Neutrophil (primary cell): ENCODE measurements at regions not wholly inside any gene's neighbourhood (a gene's known extent, or its start where the extent isn't known, plus 50 kb on each side); places are given as distances from the start of the nearest gene placed in this dataset.
"Not testable (repeated sequence)": the region's sequence is repeated elsewhere in the genome, so short reads cannot be mapped to it uniquely, and the experiment has no call there.

Source experiments
- H3K27ac ChIP-seq: fragments of 200-600 bp; sonication (generic); 2 replicates; pipeline ENCODE4 v1.5.1; 2016; ENCODE audit warnings: mild to moderate bottlenecking, moderate library complexity
- H3K27me3 ChIP-seq: fragments of 200-600 bp; sonication (generic); 2 replicates; pipeline ENCODE4 v1.6.0; 2016; ENCODE audit warnings: mild to moderate bottlenecking
- H3K36me3 ChIP-seq: fragments of 200-600 bp; sonication (generic); 2 replicates; pipeline ENCODE4 v1.5.1; 2017
- H3K4me1 ChIP-seq, 2 experiments: fragments of 200-600 bp in 1 of 2; sonication (generic) in 1 of 2; 1 replicate in 1 of 2; 2 replicates in 1 of 2; pipeline versions ENCODE4 v1.5.1 to v1.6.1; 2013 to 2016; ENCODE audit warnings: low read depth in 1 of 2, low read length in 1 of 2, mild to moderate bottlenecking in 1 of 2, moderate library complexity in 1 of 2; ENCODE audit not compliant: control insufficient read depth in 1 of 2, insufficient read depth in 1 of 2
- H3K4me3 ChIP-seq, 2 experiments: fragments of 200-600 bp in 1 of 2; sonication (generic) in 1 of 2; 1 replicate in 1 of 2; 2 replicates in 1 of 2; pipeline ENCODE4 v1.5.1; 2013 to 2016; ENCODE audit warnings: low read depth in 1 of 2, low read length in 1 of 2, mild to moderate bottlenecking in 1 of 2, moderate library complexity in 1 of 2
- H3K9me3 ChIP-seq: fragments of 200-600 bp; sonication (generic); 2 replicates; pipeline ENCODE4 v1.5.1; 2016
- CTCF ChIP-seq: fragments of 200-600 bp; sonication (generic); IDR thresholded peaks from 2 replicates; pipeline ENCODE4 v1.5.1; 2016; ENCODE audit warnings: antibody characterized with exemption

GRCh38 chr20:12936524-12936923 lies 72.2 kb upstream of the SPTLC3 start:
- H3K4me1 ChIP-seq: no peaks in the 10 kb centered on the region
- no peaks in the 10 kb centered on the region for H3K9me3 ChIP-seq
- H3K36me3 ChIP-seq: no peaks in the 10 kb centered on the region
- no peak overlapping the region for H3K4me3 ChIP-seq
- no peaks in the 10 kb centered on the region for H3K27me3 ChIP-seq
- no peak for TF ChIP-seq CTCF
- no peak overlapping the region for H3K27ac ChIP-seq

GRCh38 chr20:12941025-12941424 lies 67.7 kb upstream of the SPTLC3 start:
- Histone ChIP-seq H3K27me3 (no peaks in the 10 kb centered on the region), H3K36me3 (no peaks in the 10 kb centered on the region), H3K9me3 (no peaks in the 10 kb centered on the region), H3K4me3 (no peak overlapping the region), H3K27ac (no peak overlapping the region), H3K4me1 (no peaks in the 10 kb centered on the region)
- no peak for TF ChIP-seq CTCF

GRCh38 chr20:12942123-12942522 lies 66.6 kb upstream of the SPTLC3 start:
- no peaks in the 10 kb centered on the region for H3K36me3 ChIP-seq

GRCh38 chr20:12946789-12947188 lies 62.0 kb upstream of the SPTLC3 start:
- Histone ChIP-seq H3K4me1 (no peaks in the 10 kb centered on the region), H3K27ac (no peak overlapping the region), H3K9me3 (no peaks in the 10 kb centered on the region), H3K36me3 (no peaks in the 10 kb centered on the region), H3K27me3 (no peaks in the 10 kb centered on the region), H3K4me3 (no peak overlapping the region)
- TF ChIP-seq CTCF: no peak

More at GRCh38 chr20:12942123-12942522, 66.6 kb upstream of the SPTLC3 start:
- H3K27me3 ChIP-seq: no peaks in the 10 kb centered on the region
- no peak overlapping the region for H3K27ac ChIP-seq
- TF ChIP-seq CTCF: no peak
- no peaks in the 10 kb centered on the region for H3K9me3 ChIP-seq
- no peak overlapping the region for H3K4me3 ChIP-seq
- H3K4me1 ChIP-seq: no peaks in the 10 kb centered on the region

GRCh38 chr20:12947691-12948090 lies 61.1 kb upstream of the SPTLC3 start:
- no peak for TF ChIP-seq CTCF
- Histone ChIP-seq H3K4me1 (no peaks in the 10 kb centered on the region), H3K36me3 (no peaks in the 10 kb centered on the region), H3K4me3 (no peak overlapping the region), H3K27me3 (no peaks in the 10 kb centered on the region), H3K27ac (no peak overlapping the region), H3K9me3 (no peaks in the 10 kb centered on the region)

- TF ChIP-seq CTCF: no peak
- no peaks in the 10 kb centered on the region for H3K36me3 ChIP-seq
- no peak overlapping the region for H3K4me3 ChIP-seq
- H3K27ac ChIP-seq: no peak overlapping the region
- no peaks in the 10 kb centered on the region for H3K27me3 ChIP-seq
- no peaks in the 10 kb centered on the region for H3K9me3 ChIP-seq
- no peaks in the 10 kb centered on the region for H3K4me1 ChIP-seq
Observed at GRCh38 chr20:12949429-12949980, 59.3 kb upstream of the SPTLC3 start.

- not testable (repeated sequence) for H3K36me3 ChIP-seq, H3K4me3 ChIP-seq, H3K27ac ChIP-seq, H3K9me3 ChIP-seq, H3K4me1 ChIP-seq, H3K27me3 ChIP-seq
Observed at GRCh38 chr20:12954254-12954653, 54.5 kb upstream of the SPTLC3 start.
